ENCODE measurements at regions not wholly inside any gene's neighbourhood (a gene's known extent, or its start where the extent isn't known, plus 50 kb on each side); places are given as distances from the start of the nearest gene placed in this dataset.

DNA sequence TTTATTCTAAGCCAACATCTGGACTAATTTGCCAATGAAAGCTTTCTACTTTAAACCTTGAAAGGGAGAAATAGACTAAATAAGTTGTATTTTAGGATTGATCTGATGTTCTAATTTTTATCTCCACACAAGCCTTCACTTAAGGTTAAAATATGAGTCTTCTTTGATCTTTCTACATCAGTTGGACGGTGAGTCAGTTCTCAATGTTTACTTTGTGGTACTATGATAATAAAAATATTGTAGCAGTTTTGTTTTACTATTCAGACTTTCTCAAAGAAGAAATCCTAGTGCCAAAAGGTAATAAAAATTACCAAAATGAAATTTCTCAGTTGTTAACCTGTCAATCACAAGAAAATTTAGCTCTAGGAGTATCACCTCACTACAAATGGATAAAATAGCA lies 203.5 kb upstream of the RGMB start:
- DNase-seq (ENCODE audit: extremely low read depth, low read depth) = no peak
- TF ChIP-seq, protein P1, sequence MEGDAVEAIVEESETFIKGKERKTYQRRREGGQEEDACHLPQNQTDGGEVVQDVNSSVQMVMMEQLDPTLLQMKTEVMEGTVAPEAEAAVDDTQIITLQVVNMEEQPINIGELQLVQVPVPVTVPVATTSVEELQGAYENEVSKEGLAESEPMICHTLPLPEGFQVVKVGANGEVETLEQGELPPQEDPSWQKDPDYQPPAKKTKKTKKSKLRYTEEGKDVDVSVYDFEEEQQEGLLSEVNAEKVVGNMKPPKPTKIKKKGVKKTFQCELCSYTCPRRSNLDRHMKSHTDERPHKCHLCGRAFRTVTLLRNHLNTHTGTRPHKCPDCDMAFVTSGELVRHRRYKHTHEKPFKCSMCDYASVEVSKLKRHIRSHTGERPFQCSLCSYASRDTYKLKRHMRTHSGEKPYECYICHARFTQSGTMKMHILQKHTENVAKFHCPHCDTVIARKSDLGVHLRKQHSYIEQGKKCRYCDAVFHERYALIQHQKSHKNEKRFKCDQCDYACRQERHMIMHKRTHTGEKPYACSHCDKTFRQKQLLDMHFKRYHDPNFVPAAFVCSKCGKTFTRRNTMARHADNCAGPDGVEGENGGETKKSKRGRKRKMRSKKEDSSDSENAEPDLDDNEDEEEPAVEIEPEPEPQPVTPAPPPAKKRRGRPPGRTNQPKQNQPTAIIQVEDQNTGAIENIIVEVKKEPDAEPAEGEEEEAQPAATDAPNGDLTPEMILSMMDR (IDR thresholded peaks at IDR 0.05; ENCODE audit: low read depth, low read length) = no peak

DNA sequence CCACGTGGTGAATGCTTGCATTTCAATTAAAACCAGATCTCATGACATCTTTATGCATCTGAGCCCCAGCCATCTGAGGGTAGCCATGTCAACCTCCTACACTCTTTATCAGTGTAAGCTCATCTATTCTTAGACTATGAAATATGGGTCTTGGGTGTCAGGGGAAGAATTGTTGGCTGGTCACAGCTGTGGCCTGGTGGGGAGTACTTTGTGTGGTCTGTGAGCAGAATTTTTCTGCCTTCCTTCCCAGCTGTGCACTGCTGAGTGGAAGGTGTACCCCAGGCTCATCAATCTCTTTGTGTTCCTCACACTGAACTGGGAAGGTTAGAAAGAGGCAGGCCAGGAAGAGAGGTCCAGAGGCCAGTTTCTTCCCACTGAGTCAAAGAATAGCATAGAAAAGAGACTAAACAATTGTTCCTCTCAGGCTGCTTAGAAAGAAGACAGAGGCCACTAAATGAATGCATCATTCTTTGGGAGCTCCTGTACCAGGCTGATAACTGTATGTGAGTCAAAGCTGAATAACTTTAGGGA lies 202.7 kb upstream of the RGMB start:
- DNase-seq (ENCODE audit: extremely low read depth, low read depth) = no peak
- TF ChIP-seq, protein P1 (IDR thresholded peaks at IDR 0.05; ENCODE audit: low read depth, low read length) = no peak

DNA sequence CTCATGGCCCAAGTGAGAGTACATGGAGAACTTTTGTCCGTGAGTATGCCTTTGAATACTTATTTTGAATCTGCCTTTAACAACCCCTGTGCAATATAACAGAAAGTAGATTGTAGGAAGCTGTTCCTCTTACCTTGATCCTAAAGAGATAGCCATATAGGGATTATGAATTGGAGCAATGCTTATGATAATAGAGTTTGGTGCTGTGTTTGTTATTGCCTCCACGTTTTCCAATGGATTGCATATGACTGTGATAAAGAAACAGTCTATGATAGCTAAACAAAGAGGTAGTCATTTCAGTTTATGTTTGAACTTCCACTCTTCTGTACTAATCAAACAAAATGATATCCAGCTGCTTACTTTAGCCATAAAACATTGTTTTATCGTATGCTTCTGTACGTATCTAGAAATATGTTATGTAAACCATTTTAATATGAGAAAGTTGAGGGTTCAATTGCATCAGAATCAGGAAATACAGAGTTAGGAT lies 199.6 kb upstream of the RGMB start:
- no peak for DNase-seq (ENCODE audit: extremely low read depth, low read depth)
- TF ChIP-seq, protein P1 (IDR thresholded peaks at IDR 0.05; ENCODE audit: low read depth, low read length) = no peak

DNA sequence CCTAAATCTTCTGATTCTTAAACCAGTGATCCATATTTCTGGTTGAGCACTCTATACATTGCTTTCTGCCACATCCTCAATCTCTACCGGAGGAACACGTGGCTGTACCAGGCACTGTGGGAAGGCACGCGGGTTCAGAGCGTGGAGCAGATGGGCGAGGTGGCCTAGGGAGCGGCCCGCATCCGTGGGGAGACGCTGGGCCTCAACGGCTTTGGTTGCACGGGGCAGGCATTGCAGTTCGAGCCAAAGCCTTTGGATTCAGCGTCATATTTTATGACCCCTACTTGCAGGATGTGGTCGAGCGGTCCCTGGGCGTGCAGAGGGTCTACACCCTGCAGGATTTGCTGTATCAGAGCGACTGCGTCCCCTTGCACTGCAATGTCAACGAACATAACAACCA lies 197.2 kb upstream of the RGMB start:
- TF ChIP-seq, protein P1 (IDR thresholded peaks at IDR 0.05; ENCODE audit: low read depth, low read length) = no peak
- no peak for DNase-seq (ENCODE audit: extremely low read depth, low read depth)

DNA sequence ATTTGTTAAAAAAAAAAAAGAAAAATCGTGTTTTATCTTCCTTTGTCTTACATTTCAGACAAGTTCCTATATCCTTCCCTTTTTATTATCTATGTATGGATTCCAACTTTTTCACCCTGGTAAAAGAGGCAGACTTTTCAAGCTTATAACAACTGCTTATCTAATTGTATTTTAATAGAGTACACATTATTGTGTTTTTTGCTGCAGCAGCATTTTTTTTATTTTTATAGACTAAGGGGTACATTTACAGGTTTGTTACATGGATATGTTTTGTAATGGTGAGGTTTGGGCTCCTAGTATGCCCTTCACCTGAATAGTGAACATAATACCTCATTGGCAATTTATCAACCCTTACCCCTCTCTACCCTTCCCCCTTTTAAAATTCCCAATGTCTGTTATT lies 195.0 kb upstream of the RGMB start:
- no peak for DNase-seq (ENCODE audit: extremely low read depth, low read depth)
- TF ChIP-seq, protein P1 (IDR thresholded peaks at IDR 0.05; ENCODE audit: low read depth, low read length) = no peak

DNA sequence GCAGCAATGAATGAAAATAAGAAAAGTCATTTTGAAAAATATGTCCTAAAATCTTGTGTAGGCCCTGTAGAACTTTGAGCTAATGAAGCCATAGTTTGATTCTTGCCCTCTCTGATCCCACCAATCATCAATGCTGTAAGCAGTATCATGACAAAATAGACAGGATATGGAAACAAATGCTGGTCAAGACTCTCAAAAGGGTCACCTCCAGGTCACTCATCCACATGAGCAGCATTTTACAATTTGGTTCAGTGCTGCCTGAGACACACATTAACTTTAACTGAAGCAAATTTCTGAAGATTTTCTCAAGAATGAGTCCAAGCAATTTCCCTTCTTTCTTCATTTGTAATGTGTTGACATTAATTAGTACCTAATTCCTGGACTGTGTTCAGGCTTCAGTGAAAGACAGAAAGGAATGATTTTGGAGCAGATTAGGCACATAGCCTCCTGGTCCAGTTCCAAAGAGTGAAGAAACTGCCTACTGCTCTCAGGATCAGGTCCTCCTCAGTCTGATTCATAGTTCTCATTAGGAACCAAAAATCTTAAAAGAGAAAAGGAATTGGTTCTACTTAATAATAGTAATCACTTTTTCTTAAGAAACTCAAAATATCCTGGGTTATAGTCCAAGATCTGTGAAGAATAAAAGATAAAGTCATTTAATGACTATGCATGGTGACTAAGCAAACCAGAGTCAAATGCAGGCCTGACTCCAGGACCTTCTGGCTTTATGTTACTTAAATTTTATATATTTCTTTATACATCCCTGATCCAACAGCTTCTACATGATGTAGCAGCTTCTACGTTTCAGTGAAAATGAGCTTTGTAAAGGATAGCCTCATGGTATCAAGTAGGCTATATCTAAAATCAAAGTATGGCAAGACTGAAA lies 192.1 kb upstream of the RGMB start:
- peak; percentile 68 for DNase-seq (ENCODE audit: extremely low read depth, low read depth)
- TF ChIP-seq, protein P1 (IDR thresholded peaks at IDR 0.05; ENCODE audit: low read depth, low read length) = no peak

DNA sequence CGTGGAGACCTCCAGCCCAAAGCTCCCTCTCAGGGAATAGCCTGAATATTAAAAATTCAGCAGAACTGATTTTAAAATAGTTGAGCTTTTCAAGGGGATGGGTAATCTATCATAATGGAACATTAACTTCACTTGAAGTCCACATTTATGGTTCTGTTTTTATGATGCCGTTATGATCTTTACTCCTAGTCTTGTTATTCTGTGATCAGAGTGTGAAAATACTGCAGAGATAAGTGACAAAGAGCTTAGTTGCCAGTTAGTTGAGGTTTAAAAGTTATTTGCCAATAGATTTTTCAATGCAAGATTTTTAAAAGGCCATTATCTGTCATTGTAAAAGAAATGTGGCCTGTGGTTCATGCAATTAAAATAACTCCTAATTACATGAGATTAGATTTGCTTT lies 189.9 kb upstream of the RGMB start:
- TF ChIP-seq, protein P1 (IDR thresholded peaks at IDR 0.05; ENCODE audit: low read depth, low read length) = no peak

More for the DNA sequence above, 189.9 kb upstream of the RGMB start:
- no peak for DNase-seq (ENCODE audit: extremely low read depth, low read depth)

Data from AG09319 (cell line).